A673 (cell line): ENCODE measurements at regions not wholly inside any gene's neighbourhood (a gene's known extent, or its start where the extent isn't known, plus 50 kb on each side); places are given as distances from the start of the nearest gene placed in this dataset.

Experiments
- BruUV-seq: library from RNA; stranded (reverse); fragments of 400-500 nt; replicated peaks from 2 replicates; lab custom pipeline; 2021; lab: Mats Ljungman, UMichigan
- CTCF ChIA-PET: fragments of 300-600 bp; sonication (Branson Sonifier 250); formaldehyde crosslinking; loops from one replicate; lab custom pipeline; 2022; ENCODE audit warnings: antibody characterized with exemption; lab: Charles Lee
- POLR2A ChIA-PET: fragments of 300-600 bp; sonication (Branson Sonifier 250); formaldehyde crosslinking; loops from one replicate; lab custom pipeline; 2022; ENCODE audit warnings: antibody characterized with exemption; ENCODE audit not compliant: low non-redundant PET; lab: Charles Lee
- DNase-seq: peaks from one replicate; pipeline ENCODE4 v3.0.0-alpha.2; 2015; ENCODE audit warnings: low spot score
- H3K27ac ChIP-seq: fragments of 200-600 bp; sonication (generic); 2 replicates; pipeline ENCODE4 v1.5.1; 2016; ENCODE audit warnings: mixed run types, low read depth, mild to moderate bottlenecking, mixed read lengths, antibody characterized with exemption, low read length; ENCODE audit not compliant: poor library complexity, severe bottlenecking
- H3K27me3 ChIP-seq: fragments of 200-600 bp; sonication (generic); replicated peaks from 2 replicates; pipeline ENCODE4 v1.6.1; 2017; ENCODE audit warnings: mixed run types, low read depth, mild to moderate bottlenecking, mixed read lengths, antibody characterized with exemption, low read length; ENCODE audit not compliant: insufficient read depth, poor library complexity
- H3K36me3 ChIP-seq: fragments of 200-600 bp; sonication (generic); 2 replicates; pipeline ENCODE4 v1.6.1; 2016; ENCODE audit warnings: mixed run types, mild to moderate bottlenecking, mixed read lengths, antibody characterized with exemption, low read length; ENCODE audit not compliant: insufficient read depth, poor library complexity, severe bottlenecking
- H3K4me1 ChIP-seq: fragments of 200-600 bp; sonication (generic); 2 replicates; pipeline ENCODE4 v1.6.1; 2017; ENCODE audit warnings: mixed run types, mild to moderate bottlenecking, mixed read lengths, antibody characterized with exemption, low read length; ENCODE audit not compliant: insufficient read depth, poor library complexity, severe bottlenecking
- H3K4me3 ChIP-seq: fragments of 200-600 bp; sonication (generic); 2 replicates; pipeline ENCODE4 v1.5.1; 2016; ENCODE audit warnings: low read depth, mixed run types, mild to moderate bottlenecking, mixed read lengths, low read length; ENCODE audit not compliant: poor library complexity, severe bottlenecking
- H3K9me3 ChIP-seq: fragments of 200-600 bp; sonication (generic); 2 replicates; pipeline ENCODE4 v1.6.1; 2016; ENCODE audit warnings: mixed run types, low read depth, mild to moderate bottlenecking, mixed read lengths, antibody characterized with exemption, low read length; ENCODE audit not compliant: poor library complexity, severe bottlenecking
- CTCF ChIP-seq: fragments of 300-800, 200-600 bp; sonication (generic); conservative IDR thresholded peaks from 2 replicates; pipeline ENCODE4 v1.5.1; 2017; ENCODE audit warnings: low read depth, mild to moderate bottlenecking, antibody characterized with exemption, low read length, moderate library complexity, mixed read lengths
- EZH2 ChIP-seq: fragments of 200-600 bp; sonication (generic); IDR thresholded peaks from 2 replicates; pipeline ENCODE4 v1.6.1; 2017; ENCODE audit warnings: borderline replicate concordance, low read depth, mild to moderate bottlenecking, mixed read lengths, antibody characterized with exemption, low read length; ENCODE audit not compliant: poor library complexity, severe bottlenecking
- intact Hi-C: fragments of 100-400 bp; cut with micrococcal nuclease; formaldehyde crosslinking; loops from one replicate; pipeline ENCODE4 v1.10.0; 2022; ENCODE audit not compliant: unreplicated experiment

- no peak for TF ChIP-seq EZH2
- peak; percentile 94 for TF ChIP-seq CTCF
- intact Hi-C loops: loop anchor here (2.0 to 10.0 kb wide), 4 partner anchors 559 to 1439 kb away; partner anchors contain the start of genes CEP162 and TBX18
- Histone ChIP-seq H3K9me3 (no peaks in the 10 kb centered on the region), H3K4me3 (no peak overlapping the region), H3K27me3 (peaks cover 4% of the 10 kb centered on the region), H3K4me1 (no peaks in the 10 kb centered on the region), H3K27ac (no peak overlapping the region), H3K36me3 (no peaks in the 10 kb centered on the region)
- DNase-seq: peak; percentile 87
- POLR2A ChIA-PET: no interaction called here
- no TSS peak for BruUV-seq
- CTCF ChIA-PET: interaction anchor here (0.5 to 1.8 kb wide), 5 partner anchors 10 to 1095 kb away, joined by 3 to 5 read pairs (median 3); no protein-coding TSS in a partner anchor
Measured at GRCh38 chr6:85323435-85324040, 126.3 kb upstream of the NT5E start.

- Histone ChIP-seq H3K27ac (no peak overlapping the region), H3K4me1 (no peaks in the 10 kb centered on the region), H3K27me3 (peaks cover 4% of the 10 kb centered on the region), H3K9me3 (no peaks in the 10 kb centered on the region), H3K4me3 (no peak overlapping the region), H3K36me3 (no peaks in the 10 kb centered on the region)
- no TSS peak for BruUV-seq
- TF ChIP-seq CTCF (no peak), EZH2 (no peak)
- ChIA-PET POLR2A (no interaction called here), CTCF (interaction anchor here (1.1 to 1.8 kb wide), 3 partner anchors 307 to 1094 kb away, joined by 3 to 5 read pairs (median 3); no protein-coding TSS in a partner anchor)
- no peak for DNase-seq
- intact Hi-C loops: loop anchor here (2.0 to 10.0 kb wide), 4 partner anchors 558 to 1438 kb away; partner anchors contain the start of genes CEP162 and TBX18
Measured at GRCh38 chr6:85322446-85323105, 127.3 kb upstream of the NT5E start.

- CTCF ChIA-PET: no interaction called here
- Histone ChIP-seq H3K4me3 (no peak overlapping the region), H3K27me3 (peaks cover 4% of the 10 kb centered on the region), H3K9me3 (no peaks in the 10 kb centered on the region), H3K4me1 (no peaks in the 10 kb centered on the region), H3K27ac (no peak overlapping the region), H3K36me3 (no peaks in the 10 kb centered on the region)
- no TSS peak for BruUV-seq
- DNase-seq: no peak
- no peak for TF ChIP-seq CTCF
- TF ChIP-seq EZH2: no peak
- POLR2A ChIA-PET: no interaction called here
- intact Hi-C loops: loop anchor here (2.0 to 10.0 kb wide), 4 partner anchors 557 to 1437 kb away; partner anchors contain the start of genes CEP162 and TBX18
Measured at GRCh38 chr6:85321906-85322305, 128.0 kb upstream of the NT5E start.
